SK-N-SH (cell line): ENCODE measurements at regions not wholly inside any gene's neighbourhood (a gene's known extent, or its start where the extent isn't known, plus 50 kb on each side); places are given as distances from the start of the nearest gene placed in this dataset.

Source experiments
- CTCF ChIA-PET: fragments of 300-600, 350-600 bp; formaldehyde crosslinking; extraction: SDS; loops from one replicate; lab custom pipeline; 2021; lab: Yijun Ruan, JAX
- POLR2A ChIA-PET: fragments of 350-600 bp; sonication (Branson Sonifier 250); formaldehyde crosslinking; extraction: SDS; loops from one replicate; lab custom pipeline; 2020; ENCODE audit warnings: antibody characterized with exemption, inconsistent platforms; lab: Yijun Ruan, JAX
- DNase-seq: peaks from one replicate; pipeline ENCODE4 v3.0.0; 2012
- H2AFZ ChIP-seq: fragments of 200-600 bp; sonication (generic); 2 replicates; pipeline ENCODE4 v1.8.1; 2016; ENCODE audit warnings: antibody characterized with exemption, mild to moderate bottlenecking, low read depth
- H3F3A ChIP-seq: fragments of 200-600 bp; sonication (generic); replicated peaks from 2 replicates; pipeline ENCODE3; 2016; ENCODE audit warnings: antibody characterized with exemption, mild to moderate bottlenecking; ENCODE audit not compliant: insufficient read depth
- H3K27ac ChIP-seq, 2 experiments: fragments of 200-500 bp in 1 of 2; fragments of 200-600 bp in 1 of 2; sonication (Bioruptor generic) in 1 of 2; sonication (generic), shearing (Covaris generic) in 1 of 2; 2 replicates each; pipeline versions ENCODE4 v1.5.1 to v1.6.1; 2014 to 2016; ENCODE audit warnings: low read depth in 2 of 2, inconsistent platforms in 1 of 2, low read length in 1 of 2, mild to moderate bottlenecking in 1 of 2, mixed read lengths in 1 of 2
- H3K27me3 ChIP-seq: fragments of 200-600 bp; sonication (generic), shearing (Covaris generic); 2 replicates; pipeline ENCODE4 v1.6.1; 2016; ENCODE audit warnings: mixed run types; ENCODE audit not compliant: insufficient read depth
- H3K36me3 ChIP-seq, 2 experiments: fragments of 200-500 bp in 1 of 2; fragments of 200-600 bp in 1 of 2; sonication (Bioruptor generic) in 1 of 2; sonication (generic) in 1 of 2; replicated peaks in 1 of 2; 2 replicates each; pipeline versions ENCODE3 to v1.5.1; 2014 to 2016; ENCODE audit warnings: low read length in 1 of 2, mild to moderate bottlenecking in 1 of 2; ENCODE audit not compliant: insufficient read depth in 2 of 2, control insufficient read depth in 1 of 2
- H3K4me1 ChIP-seq, 2 experiments: fragments of 200-500 bp in 1 of 2; fragments of 200-600 bp in 1 of 2; sonication (Bioruptor generic) in 1 of 2; sonication (generic), shearing (Covaris generic) in 1 of 2; 2 replicates each; pipeline versions ENCODE4 v1.5.1 to v1.6.1; 2014 to 2016; ENCODE audit warnings: low read depth in 1 of 2, low read length in 1 of 2, mixed run types in 1 of 2; ENCODE audit not compliant: insufficient read depth in 2 of 2, control insufficient read depth in 1 of 2
- H3K4me2 ChIP-seq: fragments of 200-600 bp; sonication (generic), shearing (Covaris generic); 2 replicates; pipeline ENCODE4 v1.6.1; 2017; ENCODE audit warnings: mixed run types
- H3K4me3 ChIP-seq, 2 experiments: fragments of 200-500 bp in 1 of 2; fragments of 200-600 bp in 1 of 2; sonication (Bioruptor generic) in 1 of 2; sonication (generic), shearing (Covaris generic) in 1 of 2; 2 replicates each; pipeline versions ENCODE4 v1.5.1 to v1.8.1; 2014 to 2016; ENCODE audit warnings: low read depth in 2 of 2, inconsistent platforms in 1 of 2, low read length in 1 of 2, mild to moderate bottlenecking in 1 of 2, mixed read lengths in 1 of 2, moderate library complexity in 1 of 2
- H3K79me2 ChIP-seq: fragments of 200-600 bp; sonication (generic); 2 replicates; pipeline ENCODE4 v1.8.1; 2017; ENCODE audit warnings: mild to moderate bottlenecking; ENCODE audit not compliant: insufficient read depth
- H3K9ac ChIP-seq: fragments of 200-600 bp; sonication (generic); 2 replicates; pipeline ENCODE4 v1.6.1; 2017; ENCODE audit warnings: mixed run types
- H3K9me2 ChIP-seq: fragments of 200-600 bp; sonication (generic); 2 replicates; pipeline ENCODE4 v1.6.1; 2017; ENCODE audit warnings: mixed run types
- H3K9me3 ChIP-seq: fragments of 200-600 bp; sonication (generic); 2 replicates; pipeline ENCODE4 v1.6.1; 2017; ENCODE audit warnings: mixed run types, mild to moderate bottlenecking, moderate library complexity
- H4K20me1 ChIP-seq: fragments of 200-600 bp; sonication (generic); 2 replicates; pipeline ENCODE4 v1.6.1; 2017; ENCODE audit warnings: mild to moderate bottlenecking, mixed run types; ENCODE audit not compliant: insufficient read depth
- FOXJ3 ChIP-seq: sonication (generic); formaldehyde crosslinking; IDR thresholded peaks from 2 replicates; pipeline ENCODE4 v1.5.1; 2020; ENCODE audit warnings: mild to moderate bottlenecking, missing genetic modification reagents
- GATA2 ChIP-seq: sonication (generic); formaldehyde crosslinking; IDR thresholded peaks from 2 replicates; pipeline ENCODE4 v1.5.0; 2020; ENCODE audit warnings: mild to moderate bottlenecking, missing genetic modification reagents
- MEF2A ChIP-seq: IDR thresholded peaks from 2 replicates; pipeline ENCODE4 v1.4.0; 2012; ENCODE audit warnings: low read depth, borderline replicate concordance
- SIN3A ChIP-seq: IDR thresholded peaks from 2 replicates; pipeline ENCODE4 v1.6.1; 2012; ENCODE audit warnings: low read depth, mild to moderate bottlenecking, low read length, moderate library complexity, borderline replicate concordance
- TAF1 ChIP-seq: IDR thresholded peaks from 2 replicates; pipeline ENCODE4 v1.6.1; 2012; ENCODE audit warnings: low read depth, mild to moderate bottlenecking, low read length, moderate library complexity, borderline replicate concordance
- TCF12 ChIP-seq: IDR thresholded peaks from 2 replicates; pipeline ENCODE4 v1.4.0; 2012
- WGBS: methylation state at CpG from one replicate; pipeline ENCODE4 v1.1.6; 2017; ENCODE audit warnings: low lambda C conversion rate; 5-methylcytosine and 5-hydroxymethylcytosine counted together
- TF ChIP-seq, protein P1 (sequence below): IDR thresholded peaks from 2 replicates; pipeline ENCODE4 v1.4.0; 2012; ENCODE audit warnings: low read depth
- TF ChIP-seq, protein P2 (sequence below): IDR thresholded peaks from 2 replicates; pipeline ENCODE4 v1.6.1; 2012; ENCODE audit warnings: mild to moderate bottlenecking, low read depth, low read length, moderate library complexity
- TF ChIP-seq, protein P3 (sequence below): fragments of 150-350 bp; IDR thresholded peaks from 2 replicates; pipeline ENCODE4 v1.6.1; 2017; ENCODE audit warnings: antibody characterized with exemption, low read length, low read depth, borderline replicate concordance
- TF ChIP-seq, protein P4 (sequence below): IDR thresholded peaks from 2 replicates; pipeline ENCODE4; 2012
- TF ChIP-seq, protein P5 (sequence below): fragments of 150-350 bp; IDR thresholded peaks from 2 replicates; pipeline ENCODE4 v1.6.1; 2016; ENCODE audit warnings: mild to moderate bottlenecking, low read depth, low read length

DNA sequence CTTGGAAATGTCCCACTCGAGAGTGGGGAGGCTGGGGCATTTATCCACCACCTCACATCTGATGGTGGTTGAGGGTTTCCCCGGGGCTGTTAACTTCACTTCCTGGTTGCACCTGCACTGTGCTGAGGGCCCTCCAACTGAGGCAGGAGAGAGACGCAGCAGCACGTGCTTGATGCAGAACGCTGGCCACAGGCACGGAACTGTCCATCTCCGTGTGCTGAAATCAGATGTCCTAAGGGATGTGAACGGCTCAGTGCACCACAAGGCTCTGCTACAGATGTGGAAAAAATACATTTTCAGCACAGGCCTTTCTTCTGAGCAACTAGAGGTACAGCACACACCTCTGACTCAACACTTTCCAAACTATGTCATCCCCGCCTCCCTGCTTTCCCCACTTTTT, 114.8 kb upstream of the C16orf82 start:
- DNase-seq: no peak
- POLR2A ChIA-PET: no interaction called here

DNA sequence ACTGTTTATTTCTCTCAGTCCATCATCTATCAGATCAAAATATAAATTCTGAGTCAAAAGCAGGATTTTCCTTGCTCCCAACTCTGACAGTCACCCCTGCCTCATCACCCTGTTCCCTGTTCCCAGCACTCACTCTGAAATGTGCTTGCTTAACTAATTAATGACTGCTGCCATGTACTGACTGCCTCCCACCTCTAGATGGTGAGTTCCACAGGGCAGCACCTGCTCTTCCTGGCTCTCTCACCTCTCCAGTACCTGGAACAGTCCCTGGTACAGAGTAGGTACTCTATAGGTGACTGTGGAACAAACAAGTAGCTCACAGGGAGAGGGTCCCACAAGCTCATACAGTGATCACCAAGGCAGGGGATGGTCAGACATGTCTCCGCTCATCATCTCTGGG, 114.3 kb upstream of the C16orf82 start:
- Histone ChIP-seq H3F3A (no peaks in the 10 kb centered on the region), H4K20me1 (no peaks in the 10 kb centered on the region), H2AFZ (no peak overlapping the region), H3K9ac (no peak overlapping the region), H3K27ac (no peak overlapping the region), H3K4me2 (no peak overlapping the region), H3K79me2 (no peaks in the 10 kb centered on the region), H3K4me3 (no peak overlapping the region), H3K27me3 (no peaks in the 10 kb centered on the region), H3K36me3 (no peaks in the 10 kb centered on the region), H3K9me3 (no peaks in the 10 kb centered on the region), H3K9me2 (no peaks in the 10 kb centered on the region), H3K4me1 (no peaks in the 10 kb centered on the region)
- POLR2A ChIA-PET: no interaction called here
- no peak for DNase-seq
- WGBS: 30% methylated on average over 1 of the region's 1 CpG
- CTCF ChIA-PET: interaction anchor here (1.3 kb wide), 1 partner anchor 11 kb away, joined by 3 read pairs; no protein-coding TSS in a partner anchor
- TF ChIP-seq FOXJ3 (no peak), TCF12 (no peak), TAF1 (no peak), GATA2 (no peak), MEF2A (no peak)
- TF ChIP-seq, protein P1, sequence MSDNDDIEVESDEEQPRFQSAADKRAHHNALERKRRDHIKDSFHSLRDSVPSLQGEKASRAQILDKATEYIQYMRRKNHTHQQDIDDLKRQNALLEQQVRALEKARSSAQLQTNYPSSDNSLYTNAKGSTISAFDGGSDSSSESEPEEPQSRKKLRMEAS: no peak
- TF ChIP-seq, protein P2, sequence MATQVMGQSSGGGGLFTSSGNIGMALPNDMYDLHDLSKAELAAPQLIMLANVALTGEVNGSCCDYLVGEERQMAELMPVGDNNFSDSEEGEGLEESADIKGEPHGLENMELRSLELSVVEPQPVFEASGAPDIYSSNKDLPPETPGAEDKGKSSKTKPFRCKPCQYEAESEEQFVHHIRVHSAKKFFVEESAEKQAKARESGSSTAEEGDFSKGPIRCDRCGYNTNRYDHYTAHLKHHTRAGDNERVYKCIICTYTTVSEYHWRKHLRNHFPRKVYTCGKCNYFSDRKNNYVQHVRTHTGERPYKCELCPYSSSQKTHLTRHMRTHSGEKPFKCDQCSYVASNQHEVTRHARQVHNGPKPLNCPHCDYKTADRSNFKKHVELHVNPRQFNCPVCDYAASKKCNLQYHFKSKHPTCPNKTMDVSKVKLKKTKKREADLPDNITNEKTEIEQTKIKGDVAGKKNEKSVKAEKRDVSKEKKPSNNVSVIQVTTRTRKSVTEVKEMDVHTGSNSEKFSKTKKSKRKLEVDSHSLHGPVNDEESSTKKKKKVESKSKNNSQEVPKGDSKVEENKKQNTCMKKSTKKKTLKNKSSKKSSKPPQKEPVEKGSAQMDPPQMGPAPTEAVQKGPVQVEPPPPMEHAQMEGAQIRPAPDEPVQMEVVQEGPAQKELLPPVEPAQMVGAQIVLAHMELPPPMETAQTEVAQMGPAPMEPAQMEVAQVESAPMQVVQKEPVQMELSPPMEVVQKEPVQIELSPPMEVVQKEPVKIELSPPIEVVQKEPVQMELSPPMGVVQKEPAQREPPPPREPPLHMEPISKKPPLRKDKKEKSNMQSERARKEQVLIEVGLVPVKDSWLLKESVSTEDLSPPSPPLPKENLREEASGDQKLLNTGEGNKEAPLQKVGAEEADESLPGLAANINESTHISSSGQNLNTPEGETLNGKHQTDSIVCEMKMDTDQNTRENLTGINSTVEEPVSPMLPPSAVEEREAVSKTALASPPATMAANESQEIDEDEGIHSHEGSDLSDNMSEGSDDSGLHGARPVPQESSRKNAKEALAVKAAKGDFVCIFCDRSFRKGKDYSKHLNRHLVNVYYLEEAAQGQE: no peak
- TF ChIP-seq, protein P3, sequence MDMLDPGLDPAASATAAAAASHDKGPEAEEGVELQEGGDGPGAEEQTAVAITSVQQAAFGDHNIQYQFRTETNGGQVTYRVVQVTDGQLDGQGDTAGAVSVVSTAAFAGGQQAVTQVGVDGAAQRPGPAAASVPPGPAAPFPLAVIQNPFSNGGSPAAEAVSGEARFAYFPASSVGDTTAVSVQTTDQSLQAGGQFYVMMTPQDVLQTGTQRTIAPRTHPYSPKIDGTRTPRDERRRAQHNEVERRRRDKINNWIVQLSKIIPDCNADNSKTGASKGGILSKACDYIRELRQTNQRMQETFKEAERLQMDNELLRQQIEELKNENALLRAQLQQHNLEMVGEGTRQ: no peak
- TF ChIP-seq, protein P4, sequence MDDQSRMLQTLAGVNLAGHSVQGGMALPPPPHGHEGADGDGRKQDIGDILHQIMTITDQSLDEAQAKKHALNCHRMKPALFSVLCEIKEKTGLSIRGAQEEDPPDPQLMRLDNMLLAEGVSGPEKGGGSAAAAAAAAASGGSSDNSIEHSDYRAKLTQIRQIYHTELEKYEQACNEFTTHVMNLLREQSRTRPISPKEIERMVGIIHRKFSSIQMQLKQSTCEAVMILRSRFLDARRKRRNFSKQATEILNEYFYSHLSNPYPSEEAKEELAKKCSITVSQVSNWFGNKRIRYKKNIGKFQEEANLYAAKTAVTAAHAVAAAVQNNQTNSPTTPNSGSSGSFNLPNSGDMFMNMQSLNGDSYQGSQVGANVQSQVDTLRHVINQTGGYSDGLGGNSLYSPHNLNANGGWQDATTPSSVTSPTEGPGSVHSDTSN: no peak

More for the DNA sequence above, 114.8 kb upstream of the C16orf82 start:
- no peaks in the 10 kb centered on the region for H4K20me1 ChIP-seq
- H3K4me1 ChIP-seq: no peaks in the 10 kb centered on the region
- no peak overlapping the region for H2AFZ ChIP-seq
- no peak overlapping the region for H3K27ac ChIP-seq
- WGBS: 5% methylated on average over 4 of the region's 9 CpGs
- H3K4me3 ChIP-seq: no peak overlapping the region
- H3F3A ChIP-seq: no peaks in the 10 kb centered on the region
- no peak overlapping the region for H3K4me2 ChIP-seq
- no peaks in the 10 kb centered on the region for H3K79me2 ChIP-seq
- H3K9ac ChIP-seq: no peak overlapping the region
- CTCF ChIA-PET: no interaction called here
- H3K36me3 ChIP-seq: no peaks in the 10 kb centered on the region
- no peaks in the 10 kb centered on the region for H3K9me2 ChIP-seq
- TF ChIP-seq, protein P5, sequence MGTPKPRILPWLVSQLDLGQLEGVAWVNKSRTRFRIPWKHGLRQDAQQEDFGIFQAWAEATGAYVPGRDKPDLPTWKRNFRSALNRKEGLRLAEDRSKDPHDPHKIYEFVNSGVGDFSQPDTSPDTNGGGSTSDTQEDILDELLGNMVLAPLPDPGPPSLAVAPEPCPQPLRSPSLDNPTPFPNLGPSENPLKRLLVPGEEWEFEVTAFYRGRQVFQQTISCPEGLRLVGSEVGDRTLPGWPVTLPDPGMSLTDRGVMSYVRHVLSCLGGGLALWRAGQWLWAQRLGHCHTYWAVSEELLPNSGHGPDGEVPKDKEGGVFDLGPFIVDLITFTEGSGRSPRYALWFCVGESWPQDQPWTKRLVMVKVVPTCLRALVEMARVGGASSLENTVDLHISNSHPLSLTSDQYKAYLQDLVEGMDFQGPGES: no peak
- TF ChIP-seq, protein P2: peak; percentile 60; the same call in 1 of the 2 replicates
- no peak for TF ChIP-seq SIN3A
- H3K27me3 ChIP-seq: no peaks in the 10 kb centered on the region
- no peaks in the 10 kb centered on the region for H3K9me3 ChIP-seq
